OCI-LY1 (cell line): ENCODE measurements at regions not wholly inside any gene's neighbourhood (a gene's known extent, or its start where the extent isn't known, plus 50 kb on each side); places are given as distances from the start of the nearest gene placed in this dataset.

ENCODE experiments used
- CTCF ChIP-seq: fragments of 200-600 bp; sonication (generic), shearing (Covaris generic); IDR thresholded peaks from 2 replicates; pipeline ENCODE4 v1.5.1; 2017; ENCODE audit warnings: mild to moderate bottlenecking, antibody characterized with exemption, low read length, moderate library complexity, mixed read lengths
- EZH2 ChIP-seq: fragments of 200-600 bp; sonication (generic), shearing (Covaris generic); IDR thresholded peaks from 2 replicates; pipeline ENCODE4 v1.8.0; 2017; ENCODE audit warnings: borderline replicate concordance, mixed run types, mild to moderate bottlenecking, antibody characterized with exemption, low read length, moderate library complexity, mixed read lengths

DNA sequence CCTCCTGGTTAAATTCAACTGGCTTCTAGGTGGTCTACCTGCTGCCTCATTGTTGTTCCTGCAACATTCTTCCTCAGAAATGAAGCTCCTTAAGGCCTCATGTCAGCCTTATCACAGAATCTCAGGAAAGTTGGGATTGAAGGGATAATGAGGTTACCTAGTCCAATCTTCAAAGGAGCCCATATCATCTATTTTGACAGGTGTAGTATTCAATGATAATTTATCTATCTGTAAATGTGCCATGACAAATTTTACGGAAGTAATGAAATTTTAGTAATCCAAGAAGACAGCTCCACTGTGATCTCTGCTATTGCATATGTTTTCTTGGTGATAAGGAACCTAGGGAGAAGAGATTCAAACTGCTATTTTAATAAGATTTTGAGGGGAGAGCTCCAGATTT lies 973.8 kb downstream of the ROBO2 start:
- TF ChIP-seq CTCF (no peak), EZH2 (no peak)
